Heart right ventricle (tissue), 16 donors: ENCODE measurements at regions not wholly inside any gene's neighbourhood (a gene's known extent, or its start where the extent isn't known, plus 50 kb on each side); places are given as distances from the start of the nearest gene placed in this dataset.

ENCODE experiments used
- ATAC-seq, 8 donors: fragments of 200-7000 bp; cut with Tn5 transposase; one replicate each; pipeline ENCODE4 v1.9.1; 2020; ENCODE audit warnings: mild to moderate bottlenecking in 8 of 8, moderate library complexity in 8 of 8, moderate number of reproducible peaks in 1 of 8
- DNase-seq, 2 donors: peaks; one replicate each; pipeline ENCODE4 v3.0.0-alpha.2; 2020
- H3K27ac ChIP-seq, 10 donors: fragments of 200-600 bp; sonication (generic) in 2 of 10; one replicate each; pipeline versions ENCODE4 v1.5.0 to v1.8.0; 2020 to 2022; ENCODE audit warnings: mild to moderate bottlenecking in 3 of 10
- H3K27me3 ChIP-seq, 7 donors: fragments of 200-600 bp; one replicate each; pipeline ENCODE4 v1.8.0; 2021 to 2022; ENCODE audit warnings: mild to moderate bottlenecking in 2 of 7
- H3K36me3 ChIP-seq, 9 donors: fragments of 200-600 bp; sonication (generic) in 1 of 9; one replicate each; pipeline versions ENCODE4 v1.5.0 to v1.8.0; 2020 to 2022; ENCODE audit warnings: mild to moderate bottlenecking in 2 of 9
- H3K4me1 ChIP-seq, 9 donors: fragments of 200-600 bp; sonication (generic) in 1 of 9; one replicate each; pipeline versions ENCODE4 v1.5.0 to v1.8.0; 2020 to 2022; ENCODE audit warnings: mild to moderate bottlenecking in 4 of 9
- H3K4me3 ChIP-seq, 10 donors: fragments of 200-600 bp; sonication (generic) in 2 of 10; one replicate each; pipeline versions ENCODE4 v1.5.0 to v1.8.0; 2020 to 2022; ENCODE audit warnings: mild to moderate bottlenecking in 7 of 10, moderate library complexity in 2 of 10
- H3K9me3 ChIP-seq, 11 donors: fragments of 200-600 bp in 10 of 11; sonication (generic) in 2 of 11; one replicate each; pipeline versions ENCODE4 v1.5.0 to v1.8.0; 2013 to 2022; ENCODE audit warnings: mild to moderate bottlenecking in 2 of 11, control low read depth in 1 of 11, moderate library complexity in 1 of 11
- CTCF ChIP-seq, 9 donors: fragments of 200-600 bp; sonication (generic) in 2 of 9; IDR thresholded peaks; one replicate each; pipeline versions ENCODE4 v1.5.0 to v1.8.0; 2021 to 2022; ENCODE audit warnings: antibody characterized with exemption in 9 of 9, mild to moderate bottlenecking in 5 of 9, moderate library complexity in 1 of 9
- WGBS, 2 donors: extraction: QIAGEN DNeasy Blood & Tissue Kit; methylation state at CpG; one replicate each; pipeline ENCODE4 v1.1.7; 2013; ENCODE audit warnings: inconsistent platforms in 1 of 2; 5-methylcytosine and 5-hydroxymethylcytosine counted together
- intact Hi-C, 10 donors: fragments of 100-400 bp; cut with DNase I; formaldehyde crosslinking; loops; one replicate each; pipeline versions ENCODE4 v1.11.1 to v1.14.2; 2022
- donor health status: Arrhythmogenic right ventricular cardiomyopathy.
- donor health status: ischemic (EF 13 %, LVEDD 7.1; RV severe dilation, severe dysfunction).
- donor health status: healthy with polysubstance abuse.
- donor health status: DM: no; HTN: yes; CAD: no.
- donor health status: DM: no; HTN: no; CAD: no.
- donor health status: ischemic (EF 25% LVEDD 6.9; RV normal size, moderate dysfunction).
- donor health status: ischemic (EF 25% LVEDD 5.7; RV mildly dilated, moderate dysfunction).
- donor health status: healthy.
- donor health status: DM: yes; HTN: yes; CAD: no.
- donor health status: Ischemic cardiomyopathy.
- donor health status: ischemic (EF 35%, LVEDD 5.7; RV mildly dilated, moderate dysfunction).
- donor health status: nonischemic (EF 11% LVEDD 7.7; RV severe dilation, severe dysfunction).
- donor health status: DM: yes; HTN: yes; CAD: no.
- donor health status: PGD.
- donor health status: ischemic (EF 29% LVEDD 5.4; RV normal size, mild dysfunction).
- donor health status: nonischemic (EF 23%, LVEDD 6.1; RV moderate dilation, normal function).

- no peak for ATAC-seq
- Histone ChIP-seq H3K36me3 (no peaks in the 10 kb centered on the region), H3K27ac (no peak overlapping the region), H3K4me1 (peaks cover 0 to 14% (median 0%) of the 10 kb centered on the region in 9 donors), H3K9me3 (peaks cover 0 to 3% (median 0%) of the 10 kb centered on the region in 11 donors), H3K4me3 (no peak overlapping the region), H3K27me3 (no peaks in the 10 kb centered on the region)
- intact Hi-C loops = no loop called here
- no peak for DNase-seq
- TF ChIP-seq CTCF (IDR thresholded peaks at IDR 0.05) = no peak
Observed at GRCh38 chr3:31465999-31466398, 66.7 kb upstream of the STT3B start.

GRCh38 chr3:31466866-31467265 lies 65.9 kb upstream of the STT3B start:
- Histone ChIP-seq H3K4me3 (no peak overlapping the region), H3K27ac (no peak overlapping the region), H3K27me3 (no peaks in the 10 kb centered on the region), H3K4me1 (peaks cover 0 to 8% (median 0%) of the 10 kb centered on the region in 9 donors), H3K9me3 (no peaks in the 10 kb centered on the region), H3K36me3 (no peaks in the 10 kb centered on the region)
- DNase-seq (no peak), ATAC-seq (no peak)
- TF ChIP-seq CTCF (IDR thresholded peaks at IDR 0.05) = no peak
- 81 to 88% methylated on average over 2 of the region's 2 CpGs for WGBS, 2 donors
- intact Hi-C loops = no loop called here

GRCh38 chr3:31468433-31468832 lies 64.3 kb upstream of the STT3B start:
- no peaks in the 10 kb centered on the region for H3K4me1 ChIP-seq
- TF ChIP-seq CTCF (IDR thresholded peaks at IDR 0.05) = no peak
- no peaks in the 10 kb centered on the region for H3K9me3 ChIP-seq
- H3K27ac ChIP-seq = no peak overlapping the region
- H3K36me3 ChIP-seq = no peaks in the 10 kb centered on the region
- DNase-seq = no peak
- H3K4me3 ChIP-seq = no peak overlapping the region
- intact Hi-C loops = no loop called here
- 71 to 97% methylated on average over 3 of the region's 3 CpGs for WGBS, 2 donors
- ATAC-seq = no peak
- no peaks in the 10 kb centered on the region for H3K27me3 ChIP-seq

- WGBS, 2 donors = 71 to 72% methylated on average over 3 of the region's 3 CpGs
- no peak for DNase-seq
- Histone ChIP-seq H3K4me3 (no peak overlapping the region), H3K27me3 (no peaks in the 10 kb centered on the region), H3K27ac (no peak overlapping the region), H3K36me3 (no peaks in the 10 kb centered on the region), H3K9me3 (no peaks in the 10 kb centered on the region), H3K4me1 (no peaks in the 10 kb centered on the region)
- ATAC-seq = no peak
- intact Hi-C loops = no loop called here
- no peak for TF ChIP-seq CTCF (IDR thresholded peaks at IDR 0.05)
Observed at GRCh38 chr3:31469385-31469784, 63.3 kb upstream of the STT3B start.
